HG02938 (cell line): ENCODE measurements at regions not wholly inside any gene's neighbourhood (a gene's known extent, or its start where the extent isn't known, plus 50 kb on each side); places are given as distances from the start of the nearest gene placed in this dataset.
"Not testable (repeated sequence)": the region's sequence is repeated elsewhere in the genome, so short reads cannot be mapped to it uniquely, and the experiment has no call there.

Experiments used
- ATAC-seq: cut with Tn5 transposase; IDR thresholded peaks from one replicate; pipeline ENCODE4 v1.9.1; 2021; ENCODE audit warnings: mild to moderate bottlenecking, moderate library complexity; ENCODE audit not compliant: unreplicated experiment

GRCh38 chr14:22118899-22119477, 445.4 kb upstream of the OR4E1 start:
- no peak for ATAC-seq

- ATAC-seq, result no peak
Observed at GRCh38 chr14:22113401-22113800, 439.8 kb upstream of the OR4E1 start.

GRCh38 chr14:22112004-22112403, 438.4 kb upstream of the OR4E1 start:
- no peak for ATAC-seq

- no peak for ATAC-seq
Observed at GRCh38 chr14:22107753-22108152, 434.1 kb upstream of the OR4E1 start.

- no peak for ATAC-seq
Observed at GRCh38 chr14:22106700-22107697, 433.4 kb upstream of the OR4E1 start.

- no peak for ATAC-seq
Observed at GRCh38 chr14:22105624-22106006, 432.0 kb upstream of the OR4E1 start.

GRCh38 chr14:22105006-22105623, 431.5 kb upstream of the OR4E1 start:
- ATAC-seq, result no peak

- ATAC-seq, result not testable (repeated sequence)
Observed at GRCh38 chr14:22100764-22101120, 427.1 kb upstream of the OR4E1 start.

- ATAC-seq, result peak; percentile 61
Observed at GRCh38 chr14:22099942-22100763, 426.5 kb upstream of the OR4E1 start.

GRCh38 chr14:22098435-22098834, 424.8 kb upstream of the OR4E1 start:
- no peak for ATAC-seq

GRCh38 chr14:22097586-22098292, 424.1 kb upstream of the OR4E1 start:
- ATAC-seq, result no peak

- ATAC-seq, result no peak
Observed at GRCh38 chr14:22097072-22097471, 423.5 kb upstream of the OR4E1 start.

GRCh38 chr14:22096514-22096895, 422.9 kb upstream of the OR4E1 start:
- ATAC-seq, result no peak

- ATAC-seq, result no peak
Observed at GRCh38 chr14:22095860-22096513, 422.4 kb upstream of the OR4E1 start.

- ATAC-seq, result no peak
Observed at GRCh38 chr14:22089940-22090339, 416.3 kb upstream of the OR4E1 start.

GRCh38 chr14:22088614-22089342, 415.2 kb upstream of the OR4E1 start:
- no peak for ATAC-seq

- no peak for ATAC-seq
Observed at GRCh38 chr14:22086131-22086530, 412.5 kb upstream of the OR4E1 start.

GRCh38 chr14:22084393-22085281, 411.0 kb upstream of the OR4E1 start:
- no peak for ATAC-seq
